Tibial nerve (tissue), 4 donors: ENCODE measurements at regions not wholly inside any gene's neighbourhood (a gene's known extent, or its start where the extent isn't known, plus 50 kb on each side); places are given as distances from the start of the nearest gene placed in this dataset.

Experiments
- EP300 ChIP-seq, 2 donors: sonication (generic); formaldehyde crosslinking; IDR thresholded peaks; one replicate each; pipeline ENCODE4 v1.6.1; 2017; ENCODE audit warnings: antibody characterized with exemption in 2 of 2, mild to moderate bottlenecking in 1 of 2
- POLR2A ChIP-seq, 2 donors: fragments of 450-650 bp; IDR thresholded peaks; one replicate each; pipeline ENCODE4 v1.6.1; 2017; ENCODE audit warnings: antibody characterized with exemption in 2 of 2, mild to moderate bottlenecking in 2 of 2, moderate library complexity in 2 of 2
- TF ChIP-seq, protein P1 (sequence below), 5 experiments: fragments of 200-600 bp in 3 of 5; fragments of 450-650 bp in 2 of 5; sonication (generic) in 3 of 5; IDR thresholded peaks; one replicate each; pipeline ENCODE4 v1.5.1; 2016 to 2019; ENCODE audit warnings: antibody characterized with exemption in 5 of 5, mild to moderate bottlenecking in 3 of 5, moderate library complexity in 2 of 5

DNA sequence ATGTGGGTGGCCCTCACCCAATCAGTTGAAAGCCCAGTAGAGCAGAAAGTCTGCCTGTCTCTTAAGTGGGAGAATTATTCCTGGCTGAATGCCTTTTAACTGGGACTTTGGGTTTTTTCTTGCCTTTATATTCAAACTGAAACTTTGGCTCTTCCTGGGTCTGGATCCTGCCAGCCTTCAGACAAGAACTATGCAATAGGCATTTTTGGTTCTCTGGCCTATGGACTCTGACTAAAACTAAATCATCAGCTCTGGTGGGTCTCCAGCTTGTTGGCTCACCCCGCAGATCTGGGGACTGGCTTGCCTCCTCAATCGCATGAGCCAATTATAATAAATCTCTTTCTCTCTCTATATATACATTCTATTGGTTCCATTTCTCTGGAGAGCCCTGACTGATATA is 173.0 kb upstream of the IGF1 start:
- TF ChIP-seq POLR2A (IDR thresholded peaks at IDR 0.05) (no peak), EP300 (IDR thresholded peaks at IDR 0.05) (no peak)
- TF ChIP-seq, protein P1, sequence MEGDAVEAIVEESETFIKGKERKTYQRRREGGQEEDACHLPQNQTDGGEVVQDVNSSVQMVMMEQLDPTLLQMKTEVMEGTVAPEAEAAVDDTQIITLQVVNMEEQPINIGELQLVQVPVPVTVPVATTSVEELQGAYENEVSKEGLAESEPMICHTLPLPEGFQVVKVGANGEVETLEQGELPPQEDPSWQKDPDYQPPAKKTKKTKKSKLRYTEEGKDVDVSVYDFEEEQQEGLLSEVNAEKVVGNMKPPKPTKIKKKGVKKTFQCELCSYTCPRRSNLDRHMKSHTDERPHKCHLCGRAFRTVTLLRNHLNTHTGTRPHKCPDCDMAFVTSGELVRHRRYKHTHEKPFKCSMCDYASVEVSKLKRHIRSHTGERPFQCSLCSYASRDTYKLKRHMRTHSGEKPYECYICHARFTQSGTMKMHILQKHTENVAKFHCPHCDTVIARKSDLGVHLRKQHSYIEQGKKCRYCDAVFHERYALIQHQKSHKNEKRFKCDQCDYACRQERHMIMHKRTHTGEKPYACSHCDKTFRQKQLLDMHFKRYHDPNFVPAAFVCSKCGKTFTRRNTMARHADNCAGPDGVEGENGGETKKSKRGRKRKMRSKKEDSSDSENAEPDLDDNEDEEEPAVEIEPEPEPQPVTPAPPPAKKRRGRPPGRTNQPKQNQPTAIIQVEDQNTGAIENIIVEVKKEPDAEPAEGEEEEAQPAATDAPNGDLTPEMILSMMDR (IDR thresholded peaks at IDR 0.05): no peak
